ENCODE measurements at regions not wholly inside any gene's neighbourhood (a gene's known extent, or its start where the extent isn't known, plus 50 kb on each side); places are given as distances from the start of the nearest gene placed in this dataset.

DNA sequence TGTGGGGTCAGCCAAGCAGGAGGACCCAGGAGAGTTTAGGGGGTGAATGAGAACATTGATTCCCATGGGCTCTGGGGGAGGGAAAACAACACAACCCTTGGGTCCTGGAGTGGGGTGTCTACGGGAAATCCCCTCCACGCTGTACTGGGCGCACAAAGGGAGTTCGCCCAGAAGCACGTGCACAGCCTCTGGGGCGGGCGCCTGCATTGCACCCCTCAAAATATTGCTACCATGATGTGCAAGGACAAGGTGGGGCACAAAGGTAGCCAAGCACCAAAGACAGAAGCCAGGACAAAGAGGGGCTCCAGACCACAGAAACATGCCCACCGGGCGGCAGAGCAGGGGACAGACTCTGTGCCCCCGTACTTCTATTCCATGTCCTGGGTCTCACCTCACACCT lies 74.9 kb upstream of the EIF5 start:
- H3K9me3 Mint-ChIP-seq, result no peaks in the 10 kb centered on the region
- DNase-seq, result no peak
- no peak overlapping the region for H3K4me3 Mint-ChIP-seq
- intact Hi-C loops (cut with micrococcal nuclease), result no loop called here
- H3K36me3 Mint-ChIP-seq (ENCODE audit: low read depth), result no peaks in the 10 kb centered on the region
- H3K27ac Mint-ChIP-seq, result no peak overlapping the region
- CTCF ChIA-PET, result no interaction called here
- peaks cover 7% of the 10 kb centered on the region for H3K4me1 Mint-ChIP-seq (ENCODE audit: low read depth)
- H3K27me3 Mint-ChIP-seq (ENCODE audit: low read depth), result peaks cover 11% of the 10 kb centered on the region

DNA sequence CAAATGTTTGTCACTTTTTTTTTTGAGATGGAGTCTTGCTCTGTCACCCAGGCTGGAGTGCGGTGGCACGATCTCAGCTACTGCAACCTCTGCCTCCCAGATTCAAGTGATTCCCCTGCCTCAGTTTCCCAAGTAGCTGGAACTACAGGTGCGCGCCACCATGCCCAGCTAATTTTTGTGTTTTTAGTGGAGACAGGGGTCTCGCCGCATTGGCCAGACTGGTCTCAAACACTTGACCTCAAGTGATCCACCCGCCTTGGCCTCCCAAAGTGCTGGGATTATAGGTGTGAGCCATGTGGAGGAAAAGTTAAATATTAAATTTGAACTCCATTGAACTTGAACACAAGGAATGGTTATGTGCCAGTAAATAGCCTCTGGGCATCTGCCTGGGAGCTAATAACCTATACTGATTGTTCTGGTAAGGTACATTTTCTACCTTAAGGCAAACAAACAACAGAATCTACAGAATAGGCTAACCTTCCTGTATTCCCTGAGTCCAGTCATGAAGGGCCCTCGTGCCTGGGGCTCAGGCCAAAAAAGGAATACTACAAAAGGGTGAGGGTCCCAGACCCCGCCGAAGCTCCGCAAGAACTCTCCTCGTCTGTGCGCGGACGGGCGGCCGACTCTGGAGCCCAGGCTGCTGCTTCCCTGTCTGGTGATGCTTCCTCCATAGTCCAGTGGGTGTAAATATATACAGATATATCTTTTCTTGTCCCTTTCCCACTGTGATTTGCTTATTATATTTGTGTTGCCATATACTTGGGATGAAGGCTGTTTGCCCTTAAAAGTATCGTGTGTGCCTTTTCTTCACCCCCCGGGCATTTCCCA lies 74.0 kb upstream of the EIF5 start:
- CTCF ChIA-PET, result no interaction called here
- Mint-ChIP-seq H3K27ac (no peak overlapping the region), H3K36me3 (ENCODE audit: low read depth) (no peaks in the 10 kb centered on the region)

DNA sequence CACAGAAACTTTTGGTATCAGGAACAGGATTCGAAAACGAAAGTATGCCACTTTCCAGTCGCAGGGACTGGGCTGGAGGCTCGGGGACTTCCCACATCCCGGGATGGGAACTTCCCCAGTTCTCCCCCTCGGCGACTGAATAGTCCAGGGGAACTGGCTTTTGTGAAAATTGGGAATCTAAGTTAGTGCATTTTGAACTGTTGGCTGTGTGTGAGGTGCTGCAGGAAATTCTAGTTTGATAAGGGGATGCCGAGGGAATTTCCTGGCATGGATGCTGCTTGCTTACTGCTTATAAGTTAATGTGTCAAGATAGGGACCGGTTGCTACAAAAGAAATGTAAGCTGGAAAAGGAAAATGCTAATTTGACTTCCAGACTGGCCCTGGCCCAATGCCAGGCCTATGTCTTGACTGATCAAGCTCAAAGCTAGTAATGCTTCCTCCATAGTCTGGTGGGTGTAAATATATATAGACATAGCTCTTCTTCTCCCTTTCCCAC lies 73.4 kb upstream of the EIF5 start:
- intact Hi-C loops (cut with micrococcal nuclease), result no loop called here
- no peak overlapping the region for H3K27ac Mint-ChIP-seq

More for the DNA sequence above, 74.0 kb upstream of the EIF5 start:
- H3K4me1 Mint-ChIP-seq (ENCODE audit: low read depth), result peaks cover 7% of the 10 kb centered on the region
- DNase-seq, result no peak
- peaks cover 16% of the 10 kb centered on the region for H3K27me3 Mint-ChIP-seq (ENCODE audit: low read depth)
- H3K4me3 Mint-ChIP-seq, result no peak overlapping the region
- intact Hi-C loops (cut with micrococcal nuclease), result no loop called here
- H3K9me3 Mint-ChIP-seq, result no peaks in the 10 kb centered on the region

DNA sequence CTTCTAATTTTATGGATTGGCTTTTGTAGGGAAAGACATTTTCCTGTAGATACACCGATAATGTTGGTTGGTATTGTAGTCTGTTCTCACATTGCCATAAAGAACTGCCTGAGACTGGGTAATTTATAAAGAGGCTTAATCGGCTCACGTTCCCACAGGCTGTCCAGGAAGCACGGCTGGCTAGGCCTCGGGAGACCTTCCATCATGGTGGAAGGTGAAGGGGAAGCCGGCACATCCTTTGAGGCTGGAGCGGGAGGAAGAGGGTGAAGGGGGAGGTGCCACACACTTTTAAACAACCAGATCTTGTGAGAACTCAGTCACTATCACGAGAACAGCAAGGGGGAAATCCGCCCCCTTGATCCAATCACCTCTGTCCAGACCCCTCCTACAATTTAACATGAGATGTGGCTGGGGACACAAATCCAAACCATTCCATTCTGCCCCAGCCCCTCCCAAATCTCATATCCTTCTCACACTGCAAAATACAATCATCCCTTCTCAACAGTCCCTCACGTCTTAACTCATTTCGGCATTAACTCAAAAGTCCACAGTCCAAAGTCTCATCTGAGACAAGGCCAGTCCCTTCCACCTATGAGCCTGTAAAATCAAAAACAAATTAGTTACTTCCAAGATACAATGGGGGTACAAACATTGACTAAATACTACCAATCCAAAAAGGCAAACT lies 66.7 kb upstream of the EIF5 start:
- Mint-ChIP-seq H3K27me3 (ENCODE audit: low read depth) (peaks cover 53% of the 10 kb centered on the region), H3K4me1 (ENCODE audit: low read depth) (no peaks in the 10 kb centered on the region), H3K27ac (no peak overlapping the region), H3K4me3 (no peak overlapping the region), H3K36me3 (ENCODE audit: low read depth) (no peaks in the 10 kb centered on the region), H3K9me3 (no peaks in the 10 kb centered on the region)
- CTCF ChIA-PET, result no interaction called here
- intact Hi-C loops (cut with micrococcal nuclease), result no loop called here
- no peak for DNase-seq

More for the DNA sequence above, 73.4 kb upstream of the EIF5 start:
- no peaks in the 10 kb centered on the region for H3K36me3 Mint-ChIP-seq (ENCODE audit: low read depth)
- H3K4me3 Mint-ChIP-seq, result no peak overlapping the region
- CTCF ChIA-PET, result interaction anchor here (0.6 kb wide), 1 partner anchor 145 kb away, joined by 4 read pairs; no protein-coding TSS in a partner anchor
- DNase-seq, result no peak
- H3K4me1 Mint-ChIP-seq (ENCODE audit: low read depth), result peaks cover 7% of the 10 kb centered on the region
- peaks cover 17% of the 10 kb centered on the region for H3K27me3 Mint-ChIP-seq (ENCODE audit: low read depth)
- no peaks in the 10 kb centered on the region for H3K9me3 Mint-ChIP-seq

DNA sequence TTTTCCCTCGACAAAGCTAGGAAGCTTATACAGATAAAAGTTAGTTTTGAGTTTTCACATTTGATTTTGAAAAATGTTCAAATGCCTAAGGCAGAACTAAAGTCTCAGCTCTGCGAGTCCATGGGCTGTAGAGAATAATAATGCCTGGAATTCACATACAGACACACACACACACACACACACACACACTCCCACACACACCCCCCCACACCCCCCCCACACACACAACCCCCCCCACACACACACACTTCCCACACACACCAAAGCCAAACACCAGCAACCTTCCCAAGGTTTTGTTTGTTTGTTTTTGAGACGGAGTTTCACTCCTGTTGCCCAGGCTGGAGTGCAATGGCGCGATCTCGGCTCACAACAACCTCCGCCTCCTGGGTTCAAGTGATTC lies 62.8 kb upstream of the EIF5 start:
- Mint-ChIP-seq H3K36me3 (ENCODE audit: low read depth) (no peaks in the 10 kb centered on the region), H3K9me3 (no peaks in the 10 kb centered on the region), H3K4me3 (no peak overlapping the region), H3K4me1 (ENCODE audit: low read depth) (no peaks in the 10 kb centered on the region), H3K27ac (no peak overlapping the region), H3K27me3 (ENCODE audit: low read depth) (peaks cover 59% of the 10 kb centered on the region)
- DNase-seq, result no peak
- intact Hi-C loops (cut with micrococcal nuclease), result no loop called here
- CTCF ChIA-PET, result no interaction called here

DNA sequence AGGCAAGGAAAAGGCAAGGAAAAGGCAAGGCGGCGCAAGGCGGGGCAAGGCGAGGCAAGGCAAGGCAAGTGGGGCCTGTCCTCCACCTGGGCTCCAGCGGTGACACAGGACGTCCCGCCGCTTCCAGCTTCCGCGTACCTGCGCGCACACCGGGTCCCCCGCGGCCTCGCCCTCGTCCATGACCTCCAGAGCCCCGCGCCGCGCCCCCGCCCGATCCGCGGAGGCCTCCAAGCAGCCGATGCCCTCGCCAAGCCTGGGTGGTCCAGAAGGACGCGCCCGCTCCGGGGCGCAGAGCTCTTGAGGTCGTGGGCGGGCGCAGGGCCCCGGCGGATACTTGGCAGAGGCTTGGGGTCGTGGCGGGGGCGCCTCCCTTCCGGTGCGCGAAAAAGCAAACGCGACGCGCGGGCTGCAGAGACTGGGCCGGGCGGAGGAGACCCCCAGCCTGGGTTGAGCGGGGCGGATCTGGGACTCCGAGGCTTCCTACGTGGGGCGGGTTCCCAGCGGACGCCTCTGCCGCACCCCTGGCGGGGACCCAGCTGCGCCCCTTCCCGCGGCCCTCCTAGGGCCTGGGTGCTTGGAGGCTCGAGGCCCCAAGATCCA lies 60.8 kb upstream of the EIF5 start:
- no peaks in the 10 kb centered on the region for H3K36me3 Mint-ChIP-seq (ENCODE audit: low read depth)
- no peaks in the 10 kb centered on the region for H3K4me1 Mint-ChIP-seq (ENCODE audit: low read depth)
- no peak for DNase-seq
- no peak overlapping the region for H3K27ac Mint-ChIP-seq
- peaks cover 52% of the 10 kb centered on the region for H3K27me3 Mint-ChIP-seq (ENCODE audit: low read depth)
- no peak overlapping the region for H3K4me3 Mint-ChIP-seq
- intact Hi-C loops (cut with micrococcal nuclease), result no loop called here
- H3K9me3 Mint-ChIP-seq, result no peaks in the 10 kb centered on the region
- CTCF ChIA-PET, result no interaction called here

DNA sequence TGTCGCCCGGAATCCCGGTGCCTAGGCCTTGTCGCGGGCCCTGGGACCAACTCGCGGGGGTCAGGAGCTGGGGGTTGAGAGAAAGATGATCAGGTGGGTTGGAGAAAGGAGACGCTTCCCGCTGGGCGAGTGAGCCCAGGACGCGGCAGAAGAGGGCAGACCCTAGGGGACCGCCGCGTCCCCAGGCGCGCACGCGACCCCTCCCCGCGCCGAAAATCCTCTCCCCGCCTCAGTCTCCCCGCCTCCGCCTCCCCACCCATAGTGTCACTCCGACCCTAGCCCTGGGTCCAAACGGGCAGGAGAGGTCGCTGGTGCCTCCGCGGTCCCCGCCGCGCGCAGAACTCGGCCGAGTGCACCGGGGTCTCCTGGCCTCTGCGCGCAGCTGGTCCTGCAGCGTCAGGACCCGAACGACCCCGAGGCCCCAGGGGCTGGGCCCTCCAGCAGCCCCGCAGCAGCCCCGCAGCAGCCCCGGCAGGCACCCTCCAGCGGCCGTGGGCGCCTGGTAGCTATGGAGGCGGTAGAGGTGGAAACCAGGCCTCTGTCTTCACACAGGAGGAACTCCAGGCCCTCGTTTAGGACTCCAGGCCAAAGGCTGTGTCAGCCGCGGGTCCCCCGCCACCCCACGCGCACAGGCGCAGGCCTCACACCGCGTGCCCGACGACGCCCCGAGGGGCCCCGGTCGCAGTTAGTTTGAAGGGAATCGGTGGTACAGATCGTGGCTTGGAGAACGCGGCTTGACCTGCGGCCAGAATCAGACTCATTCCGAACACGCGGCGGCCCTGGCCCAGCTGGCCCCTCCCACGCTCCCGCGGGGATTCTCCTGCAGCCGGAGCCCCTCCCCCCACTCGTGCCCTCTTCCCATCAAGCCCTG lies 60.1 kb upstream of the EIF5 start:
- H3K4me1 Mint-ChIP-seq (ENCODE audit: low read depth), result no peaks in the 10 kb centered on the region
- peaks cover 55% of the 10 kb centered on the region for H3K27me3 Mint-ChIP-seq (ENCODE audit: low read depth)
- H3K27ac Mint-ChIP-seq, result no peak overlapping the region
- intact Hi-C loops (cut with micrococcal nuclease), result no loop called here
- no peak for DNase-seq
- CTCF ChIA-PET, result interaction anchor here (0.6 kb wide), 1 partner anchor 270 kb away, joined by 4 read pairs; no protein-coding TSS in a partner anchor
- no peaks in the 10 kb centered on the region for H3K36me3 Mint-ChIP-seq (ENCODE audit: low read depth)
- no peaks in the 10 kb centered on the region for H3K9me3 Mint-ChIP-seq
- no peak overlapping the region for H3K4me3 Mint-ChIP-seq

DNA sequence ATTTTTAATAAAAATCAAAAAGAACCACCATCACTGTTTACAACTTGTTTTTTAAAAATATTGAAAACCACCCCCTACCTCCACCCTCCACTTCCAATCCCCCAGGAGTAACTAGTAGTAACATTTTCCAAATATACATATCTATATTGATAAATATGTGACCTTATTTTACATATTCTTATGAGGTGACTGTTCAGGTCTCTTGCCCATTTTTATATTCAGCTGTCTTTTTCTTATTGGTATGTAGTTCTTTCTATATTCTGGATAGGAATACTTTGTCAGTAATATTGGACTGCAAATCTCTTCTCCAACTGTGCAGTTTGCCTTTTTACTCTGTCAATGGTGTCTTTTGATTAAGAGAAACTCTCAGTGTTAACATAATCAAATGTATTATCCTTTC lies 59.0 kb upstream of the EIF5 start:
- Mint-ChIP-seq H3K4me3 (no peak overlapping the region), H3K27me3 (ENCODE audit: low read depth) (peaks cover 55% of the 10 kb centered on the region), H3K36me3 (ENCODE audit: low read depth) (no peaks in the 10 kb centered on the region), H3K27ac (no peak overlapping the region), H3K4me1 (ENCODE audit: low read depth) (peaks cover 6% of the 10 kb centered on the region), H3K9me3 (no peaks in the 10 kb centered on the region)
- no peak for DNase-seq
- CTCF ChIA-PET, result interaction anchor here (0.6 kb wide), 2 partner anchors 40 to 114 kb away, joined by 3 to 4 read pairs; no protein-coding TSS in a partner anchor
- intact Hi-C loops (cut with micrococcal nuclease), result no loop called here

DNA sequence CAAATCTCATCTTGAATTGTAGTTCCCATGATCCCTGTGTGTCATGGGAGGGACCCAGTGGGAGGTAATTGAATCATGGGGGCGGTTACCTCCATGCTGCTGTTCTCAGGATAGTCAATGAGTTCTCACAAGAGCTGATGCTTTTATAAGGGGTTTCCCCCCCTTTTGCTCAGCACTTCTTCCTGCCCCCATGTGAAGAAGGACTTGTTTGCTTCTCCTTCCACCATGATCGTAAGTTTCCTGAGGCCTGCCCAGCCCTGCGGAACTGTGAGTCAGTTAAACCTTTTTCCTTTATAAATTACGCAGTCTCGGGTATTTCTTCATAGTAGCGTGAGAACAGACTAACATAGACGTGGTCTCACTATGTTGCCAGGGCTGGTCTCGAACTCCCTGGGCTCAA lies 56.1 kb upstream of the EIF5 start:
- Mint-ChIP-seq H3K4me1 (ENCODE audit: low read depth) (peaks cover 13% of the 10 kb centered on the region), H3K27ac (no peak overlapping the region), H3K27me3 (ENCODE audit: low read depth) (peaks cover 63% of the 10 kb centered on the region), H3K4me3 (no peak overlapping the region), H3K9me3 (no peaks in the 10 kb centered on the region), H3K36me3 (ENCODE audit: low read depth) (no peaks in the 10 kb centered on the region)
- DNase-seq, result no peak
- intact Hi-C loops (cut with micrococcal nuclease), result no loop called here
- CTCF ChIA-PET, result no interaction called here

DNA sequence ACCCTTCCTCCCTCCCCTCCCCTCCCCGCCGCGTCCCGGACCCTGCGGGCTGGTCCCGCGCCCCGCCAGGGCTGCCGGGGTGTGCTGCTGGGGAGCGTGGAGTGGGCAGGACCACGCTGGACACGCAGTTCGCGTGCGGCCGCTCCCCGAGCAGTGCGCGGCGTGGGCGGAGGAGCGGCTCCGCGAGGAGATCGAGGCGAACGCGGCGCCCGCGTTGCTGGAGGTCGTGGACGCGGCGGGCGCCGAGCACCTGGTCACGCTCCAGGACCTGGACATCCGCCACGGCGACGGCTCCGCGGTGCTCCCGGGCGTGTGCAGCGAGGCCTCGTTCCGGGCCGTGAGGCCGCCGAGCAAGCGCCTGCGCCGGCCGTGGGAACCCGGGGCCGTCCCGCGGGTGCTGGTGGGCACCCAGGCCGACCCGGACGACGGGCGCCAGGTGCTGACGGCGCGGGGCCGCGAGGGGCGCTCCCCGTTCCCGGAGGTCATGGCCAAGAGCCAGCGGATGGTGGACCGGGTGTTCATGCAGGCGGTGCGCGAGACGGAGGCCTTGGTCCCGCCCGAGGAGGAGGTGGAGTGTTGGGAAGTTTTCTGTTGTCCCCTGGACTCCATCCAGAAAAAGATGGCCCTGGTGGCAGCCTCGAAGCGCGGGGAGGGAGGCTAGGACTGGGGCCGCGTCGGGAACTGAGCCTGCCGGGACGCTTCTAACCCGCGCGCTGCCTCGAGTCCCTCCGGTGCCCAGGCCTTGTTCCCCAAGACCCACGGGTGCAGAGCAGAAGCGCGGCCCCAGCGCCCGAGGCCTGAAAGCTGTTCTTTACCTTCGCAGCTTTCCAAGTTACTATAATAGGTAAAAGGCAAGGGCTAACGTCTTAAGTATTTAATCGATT lies 54.7 kb upstream of the EIF5 start:
- CTCF ChIA-PET, result interaction anchor here (0.6 kb wide), 1 partner anchor 19 kb away, joined by 5 read pairs; no protein-coding TSS in a partner anchor
- Mint-ChIP-seq H3K4me1 (ENCODE audit: low read depth) (peaks cover 13% of the 10 kb centered on the region), H3K36me3 (ENCODE audit: low read depth) (no peaks in the 10 kb centered on the region), H3K9me3 (no peaks in the 10 kb centered on the region), H3K27ac (no peak overlapping the region), H3K27me3 (ENCODE audit: low read depth) (peaks cover 65% of the 10 kb centered on the region), H3K4me3 (peak overlapping the region; percentile 53)
- intact Hi-C loops (cut with micrococcal nuclease), result no loop called here
- DNase-seq, result no peak

DNA sequence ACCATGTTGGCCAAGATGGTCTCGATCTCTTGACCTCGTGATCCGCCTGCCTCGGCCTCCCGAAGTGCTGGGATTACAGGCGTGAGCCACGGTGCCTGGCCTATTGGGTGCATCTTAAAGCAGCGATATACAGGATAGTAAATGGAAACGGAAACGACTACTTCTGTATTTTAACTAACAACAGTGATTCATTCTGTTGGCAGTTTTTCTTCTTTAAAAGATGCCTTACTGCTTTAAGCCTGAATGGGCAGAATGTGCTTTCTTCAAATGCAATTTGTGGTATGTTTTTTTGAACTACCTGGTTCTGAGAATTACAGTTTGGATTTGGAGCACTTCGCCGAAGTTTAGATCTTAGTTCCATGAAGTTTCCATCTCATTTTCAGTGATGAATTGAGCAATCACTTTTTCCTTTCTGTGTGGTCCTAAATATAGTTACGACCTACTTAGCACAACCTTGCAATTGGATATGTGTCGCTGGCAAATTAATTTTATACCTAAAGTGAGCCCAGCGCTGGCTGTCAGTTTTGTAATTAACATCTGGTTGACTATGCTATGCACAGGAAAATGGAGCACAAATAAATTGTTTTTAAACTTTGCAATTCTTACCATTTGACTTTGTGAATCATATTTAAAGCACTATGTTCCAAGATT lies 53.6 kb upstream of the EIF5 start:
- H3K4me3 Mint-ChIP-seq, result peak overlapping the region; percentile 34
- no peak overlapping the region for H3K27ac Mint-ChIP-seq
- H3K4me1 Mint-ChIP-seq (ENCODE audit: low read depth), result peaks cover 13% of the 10 kb centered on the region
- H3K9me3 Mint-ChIP-seq, result no peaks in the 10 kb centered on the region
- CTCF ChIA-PET, result no interaction called here
- H3K27me3 Mint-ChIP-seq (ENCODE audit: low read depth), result peaks cover 65% of the 10 kb centered on the region
- intact Hi-C loops (cut with micrococcal nuclease), result no loop called here
- H3K36me3 Mint-ChIP-seq (ENCODE audit: low read depth), result no peaks in the 10 kb centered on the region
- DNase-seq, result no peak
